SJSA1 (cell line): ENCODE measurements at regions not wholly inside any gene's neighbourhood (a gene's known extent, or its start where the extent isn't known, plus 50 kb on each side); places are given as distances from the start of the nearest gene placed in this dataset.
"Not testable (repeated sequence)": the region's sequence is repeated elsewhere in the genome, so short reads cannot be mapped to it uniquely, and the experiment has no call there.

Source experiments
- DNase-seq, 2 experiments: peaks; one replicate each; pipeline ENCODE4 v3.0.0-alpha.2; 2015 to 2020; ENCODE audit warnings: low spot score in 2 of 2, low read depth in 1 of 2
- H3K27ac ChIP-seq: fragments of 250-450 bp; sonication (Bioruptor Pico); 2 replicates; pipeline ENCODE4 v1.5.1; 2020; ENCODE audit warnings: mild to moderate bottlenecking, moderate library complexity
- H3K27me3 ChIP-seq: fragments of 250-450 bp; sonication (Bioruptor Pico); replicated peaks from 2 replicates; pipeline ENCODE4 v1.5.1; 2020; ENCODE audit warnings: mild to moderate bottlenecking, moderate library complexity
- H3K36me3 ChIP-seq: fragments of 250-450 bp; sonication (Bioruptor Pico); 2 replicates; pipeline ENCODE4 v1.5.1; 2020; ENCODE audit warnings: mild to moderate bottlenecking
- H3K4me1 ChIP-seq: fragments of 250-450 bp; sonication (Bioruptor Pico); replicated peaks from 2 replicates; pipeline ENCODE4 v1.6.1; 2021; ENCODE audit warnings: mild to moderate bottlenecking
- H3K4me3 ChIP-seq: fragments of 250-450 bp; sonication (Bioruptor Pico); 2 replicates; pipeline ENCODE4 v1.5.1; 2020; ENCODE audit warnings: mild to moderate bottlenecking
- H3K9me3 ChIP-seq: fragments of 250-450 bp; sonication (Bioruptor Pico); replicated peaks from 2 replicates; pipeline ENCODE4 v1.5.1; 2020; ENCODE audit warnings: mild to moderate bottlenecking

- Histone ChIP-seq H3K36me3 (no peaks in the 10 kb centered on the region), H3K4me3 (no peak overlapping the region), H3K27ac (peak overlapping the region; percentile 91), H3K9me3 (no peaks in the 10 kb centered on the region), H3K4me1 (peaks cover 63% of the 10 kb centered on the region), H3K27me3 (no peaks in the 10 kb centered on the region)
- peak in 1 of 2 experiments; percentile 49 for DNase-seq
Observed at GRCh38 chr12:67474934-67475620, 173.5 kb upstream of the DYRK2 start.

- H3K36me3 ChIP-seq = no peaks in the 10 kb centered on the region
- no peak overlapping the region for H3K4me3 ChIP-seq
- H3K4me1 ChIP-seq = peaks cover 65% of the 10 kb centered on the region
- peak overlapping the region; percentile 91 for H3K27ac ChIP-seq
- DNase-seq = peak; percentile 28 to 56
- no peaks in the 10 kb centered on the region for H3K9me3 ChIP-seq
- H3K27me3 ChIP-seq = no peaks in the 10 kb centered on the region
Observed at GRCh38 chr12:67475725-67476124, 172.8 kb upstream of the DYRK2 start.

GRCh38 chr12:67477681-67478265 is 170.8 kb upstream of the DYRK2 start:
- H3K27me3 ChIP-seq = no peaks in the 10 kb centered on the region
- H3K4me3 ChIP-seq = no peak overlapping the region
- peak; percentile 84 to 89 for DNase-seq
- peaks cover 58% of the 10 kb centered on the region for H3K4me1 ChIP-seq
- peak overlapping the region; percentile 24 for H3K27ac ChIP-seq
- H3K36me3 ChIP-seq = no peaks in the 10 kb centered on the region
- H3K9me3 ChIP-seq = no peaks in the 10 kb centered on the region

- Histone ChIP-seq H3K36me3 (no peaks in the 10 kb centered on the region), H3K9me3 (peaks cover 5% of the 10 kb centered on the region; the same call in 1 of the 2 replicates), H3K27ac (no peak overlapping the region), H3K27me3 (no peaks in the 10 kb centered on the region), H3K4me1 (peaks cover 25% of the 10 kb centered on the region), H3K4me3 (no peak overlapping the region)
- no peak for DNase-seq
Observed at GRCh38 chr12:67482751-67483661, 165.5 kb upstream of the DYRK2 start.

GRCh38 chr12:67483871-67484554 is 164.5 kb upstream of the DYRK2 start:
- H3K36me3 ChIP-seq = no peaks in the 10 kb centered on the region
- DNase-seq = no peak
- peaks cover 9% of the 10 kb centered on the region; the same call in 1 of the 2 replicates for H3K9me3 ChIP-seq
- H3K27me3 ChIP-seq = no peaks in the 10 kb centered on the region
- peaks cover 21% of the 10 kb centered on the region for H3K4me1 ChIP-seq
- H3K4me3 ChIP-seq = no peak overlapping the region
- no peak overlapping the region for H3K27ac ChIP-seq

- no peak overlapping the region for H3K4me3 ChIP-seq
- peaks cover 21% of the 10 kb centered on the region for H3K4me1 ChIP-seq
- no peaks in the 10 kb centered on the region for H3K36me3 ChIP-seq
- no peaks in the 10 kb centered on the region for H3K27me3 ChIP-seq
- peaks cover 9% of the 10 kb centered on the region; the same call in 1 of the 2 replicates for H3K9me3 ChIP-seq
- H3K27ac ChIP-seq = no peak overlapping the region
- DNase-seq = no peak
Observed at GRCh38 chr12:67484791-67485480, 163.6 kb upstream of the DYRK2 start.

GRCh38 chr12:67486671-67487070 is 161.9 kb upstream of the DYRK2 start:
- no peak overlapping the region for H3K27ac ChIP-seq
- H3K4me3 ChIP-seq = no peak overlapping the region
- no peaks in the 10 kb centered on the region for H3K36me3 ChIP-seq
- peaks cover 9% of the 10 kb centered on the region; the same call in 1 of the 2 replicates for H3K9me3 ChIP-seq
- no peaks in the 10 kb centered on the region for H3K27me3 ChIP-seq
- no peak for DNase-seq
- H3K4me1 ChIP-seq = peaks cover 13% of the 10 kb centered on the region

GRCh38 chr12:67488349-67488748 is 160.2 kb upstream of the DYRK2 start:
- H3K4me1 ChIP-seq = peaks cover 11% of the 10 kb centered on the region
- H3K36me3 ChIP-seq, H3K27me3 ChIP-seq, DNase-seq, H3K27ac ChIP-seq, H3K4me3 ChIP-seq: not testable (repeated sequence)
- peaks cover 12% of the 10 kb centered on the region for H3K9me3 ChIP-seq

GRCh38 chr12:67489007-67489406 is 159.5 kb upstream of the DYRK2 start:
- DNase-seq = no peak
- H3K27ac ChIP-seq = no peak overlapping the region
- H3K27me3 ChIP-seq = no peaks in the 10 kb centered on the region
- H3K9me3 ChIP-seq = peaks cover 12% of the 10 kb centered on the region
- no peak overlapping the region for H3K4me3 ChIP-seq
- peaks cover 5% of the 10 kb centered on the region for H3K4me1 ChIP-seq
- H3K36me3 ChIP-seq = no peaks in the 10 kb centered on the region

GRCh38 chr12:67496581-67496980 is 152.0 kb upstream of the DYRK2 start:
- Histone ChIP-seq H3K36me3 (no peaks in the 10 kb centered on the region), H3K4me3 (no peak overlapping the region), H3K27ac (no peak overlapping the region), H3K9me3 (peaks cover 3% of the 10 kb centered on the region; the same call in 1 of the 2 replicates), H3K4me1 (no peaks in the 10 kb centered on the region), H3K27me3 (no peaks in the 10 kb centered on the region)
- DNase-seq = no peak

- Histone ChIP-seq H3K9me3 (no peaks in the 10 kb centered on the region), H3K4me3 (no peak overlapping the region), H3K27ac (no peak overlapping the region), H3K36me3 (no peaks in the 10 kb centered on the region), H3K4me1 (no peaks in the 10 kb centered on the region), H3K27me3 (no peaks in the 10 kb centered on the region)
- no peak for DNase-seq
Observed at GRCh38 chr12:67498991-67499390, 149.6 kb upstream of the DYRK2 start.

GRCh38 chr12:67501362-67501761 is 147.2 kb upstream of the DYRK2 start:
- Histone ChIP-seq H3K36me3 (no peaks in the 10 kb centered on the region), H3K4me3 (no peak overlapping the region), H3K27ac (no peak overlapping the region), H3K4me1 (no peaks in the 10 kb centered on the region), H3K27me3 (no peaks in the 10 kb centered on the region), H3K9me3 (no peaks in the 10 kb centered on the region)
- no peak for DNase-seq

GRCh38 chr12:67504026-67504425 is 144.5 kb upstream of the DYRK2 start:
- no peaks in the 10 kb centered on the region for H3K27me3 ChIP-seq
- no peak overlapping the region for H3K27ac ChIP-seq
- no peaks in the 10 kb centered on the region for H3K4me1 ChIP-seq
- H3K9me3 ChIP-seq = no peaks in the 10 kb centered on the region
- DNase-seq = no peak
- no peaks in the 10 kb centered on the region for H3K36me3 ChIP-seq
- no peak overlapping the region for H3K4me3 ChIP-seq
